ENCODE measurements at regions not wholly inside any gene's neighbourhood (a gene's known extent, or its start where the extent isn't known, plus 50 kb on each side); places are given as distances from the start of the nearest gene placed in this dataset.

- TF ChIP-seq CTCF (IDR thresholded peaks at IDR 0.05) = no peak
- TF ChIP-seq POLR2A (IDR thresholded peaks at IDR 0.05) = no peak
Observed at GRCh38 chr13:74052402-74052928, 81.7 kb downstream of the KLF12 start.
